Loucy (cell line): ENCODE measurements at regions not wholly inside any gene's neighbourhood (a gene's known extent, or its start where the extent isn't known, plus 50 kb on each side); places are given as distances from the start of the nearest gene placed in this dataset.

Source experiments
- H2AFZ ChIP-seq: fragments of 200-600 bp; sonication (generic); 2 replicates; pipeline ENCODE4 v1.6.0; 2016; ENCODE audit warnings: antibody characterized with exemption, mild to moderate bottlenecking, low read length, moderate library complexity
- H3F3A ChIP-seq: fragments of 200-600 bp; 2 replicates; pipeline ENCODE4 v1.6.0; 2016; ENCODE audit warnings: antibody characterized with exemption, low read depth, mild to moderate bottlenecking
- H3K27me3 ChIP-seq: fragments of 200-600 bp; sonication (generic); 2 replicates; pipeline ENCODE4 v1.6.1; 2014; ENCODE audit warnings: low read length, mild to moderate bottlenecking; ENCODE audit not compliant: insufficient read depth, poor library complexity, severe bottlenecking
- H3K36me3 ChIP-seq: fragments of 200-600 bp; sonication (generic); 2 replicates; pipeline ENCODE4 v1.6.1; 2016; ENCODE audit warnings: low read length; ENCODE audit not compliant: insufficient read depth
- H3K4me1 ChIP-seq: fragments of 200-600 bp; sonication (generic); 2 replicates; pipeline ENCODE4 v1.5.1; 2014; ENCODE audit warnings: low read length, mild to moderate bottlenecking; ENCODE audit not compliant: insufficient read depth, poor library complexity, severe bottlenecking
- H3K4me2 ChIP-seq: fragments of 200-600 bp; sonication (generic); 2 replicates; pipeline ENCODE4 v1.6.0; 2014; ENCODE audit warnings: antibody characterized with exemption, low read length, low read depth, mild to moderate bottlenecking; ENCODE audit not compliant: poor library complexity, severe bottlenecking
- H3K4me3 ChIP-seq: fragments of 200-600 bp; sonication (generic); 2 replicates; pipeline ENCODE4 v1.5.1; 2014; ENCODE audit warnings: low read length, mild to moderate bottlenecking, mixed read lengths; ENCODE audit not compliant: poor library complexity, severe bottlenecking
- H3K79me2 ChIP-seq: fragments of 200-600 bp; sonication (generic); 2 replicates; pipeline ENCODE4 v1.6.1; 2014; ENCODE audit warnings: low read length; ENCODE audit not compliant: insufficient read depth
- H3K9ac ChIP-seq: fragments of 200-600 bp; sonication (generic); 2 replicates; pipeline ENCODE4 v1.6.0; 2014; ENCODE audit warnings: mild to moderate bottlenecking, low read depth, low read length, moderate library complexity; ENCODE audit not compliant: poor library complexity, severe bottlenecking
- H3K9me2 ChIP-seq: fragments of 200-600 bp; sonication (generic); replicated peaks from 2 replicates; pipeline ENCODE4 v1.6.1; 2016; ENCODE audit warnings: low read depth, low read length, mixed read lengths
- H3K9me3 ChIP-seq: fragments of 200-600 bp; sonication (generic); 2 replicates; pipeline ENCODE4 v1.6.1; 2014; ENCODE audit warnings: mild to moderate bottlenecking, antibody characterized with exemption, low read length, low read depth; ENCODE audit not compliant: insufficient read depth
- H4K20me1 ChIP-seq: fragments of 200-600 bp; sonication (generic); 2 replicates; pipeline ENCODE4 v1.6.0; 2014; ENCODE audit warnings: antibody characterized with exemption, low read length, mild to moderate bottlenecking; ENCODE audit not compliant: insufficient read depth, poor library complexity, severe bottlenecking
- CTCF ChIP-seq: fragments of 200-600 bp; sonication (generic); conservative IDR thresholded peaks from 2 replicates; pipeline ENCODE4 v1.5.1; 2014; ENCODE audit warnings: mild to moderate bottlenecking, antibody characterized with exemption, low read length
- EZH2phosphoT487 ChIP-seq: fragments of 200-600 bp; IDR thresholded peaks from 2 replicates; pipeline ENCODE4 v1.6.1; 2018; ENCODE audit warnings: antibody characterized with exemption, mild to moderate bottlenecking, moderate library complexity, borderline replicate concordance

GRCh38 chr3:182007441-182007840 is 295.7 kb downstream of the SOX2 start:
- no peaks in the 10 kb centered on the region for H3K27me3 ChIP-seq
- TF ChIP-seq EZH2phosphoT487 (no peak), CTCF (no peak)
- no peaks in the 10 kb centered on the region for H3K9me3 ChIP-seq
- no peak overlapping the region for H2AFZ ChIP-seq
- H3K9ac ChIP-seq, result no peak overlapping the region
- H4K20me1 ChIP-seq, result no peaks in the 10 kb centered on the region
- no peaks in the 10 kb centered on the region for H3F3A ChIP-seq
- no peak overlapping the region for H3K4me3 ChIP-seq
- H3K9me2 ChIP-seq, result no peaks in the 10 kb centered on the region
- no peaks in the 10 kb centered on the region for H3K79me2 ChIP-seq
- H3K36me3 ChIP-seq, result no peaks in the 10 kb centered on the region
- H3K4me1 ChIP-seq, result no peaks in the 10 kb centered on the region
- H3K4me2 ChIP-seq, result no peak overlapping the region

GRCh38 chr3:182018361-182018760 is 306.6 kb downstream of the SOX2 start:
- Histone ChIP-seq H3F3A (no peaks in the 10 kb centered on the region), H3K4me2 (no peak overlapping the region), H3K9me3 (no peaks in the 10 kb centered on the region), H3K79me2 (no peaks in the 10 kb centered on the region), H3K4me3 (no peak overlapping the region), H2AFZ (no peak overlapping the region), H3K27me3 (no peaks in the 10 kb centered on the region), H4K20me1 (no peaks in the 10 kb centered on the region), H3K9me2 (no peaks in the 10 kb centered on the region), H3K9ac (no peak overlapping the region), H3K4me1 (no peaks in the 10 kb centered on the region), H3K36me3 (no peaks in the 10 kb centered on the region)
- no peak for TF ChIP-seq CTCF
- no peak for TF ChIP-seq EZH2phosphoT487

DNA sequence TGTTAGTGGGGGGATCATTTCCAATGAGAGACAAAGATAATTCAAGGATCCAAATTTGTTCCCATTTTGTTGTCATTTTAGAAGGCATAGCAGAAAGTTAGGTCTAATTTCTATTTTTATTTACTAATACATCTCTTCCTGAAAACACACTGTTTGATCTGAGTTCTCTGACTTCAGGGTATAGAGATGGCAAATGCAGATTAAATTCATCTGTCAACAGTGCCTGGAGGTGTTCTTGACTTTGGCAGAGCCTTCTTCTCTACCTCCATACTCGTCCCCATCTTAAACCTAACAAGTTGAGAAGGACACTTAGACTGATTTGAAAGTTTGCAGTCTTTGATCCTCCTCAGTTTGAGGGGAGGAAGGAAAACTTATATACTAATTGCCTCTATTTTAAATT is 308.2 kb downstream of the SOX2 start:
- Histone ChIP-seq H3K36me3 (no peaks in the 10 kb centered on the region), H3K79me2 (no peaks in the 10 kb centered on the region), H4K20me1 (no peaks in the 10 kb centered on the region)

More for the DNA sequence above, 308.2 kb downstream of the SOX2 start:
- H3K4me3 ChIP-seq, result no peak overlapping the region
- no peaks in the 10 kb centered on the region for H3F3A ChIP-seq
- no peak overlapping the region for H3K4me2 ChIP-seq
- no peaks in the 10 kb centered on the region for H3K4me1 ChIP-seq
- no peak overlapping the region for H3K9ac ChIP-seq
- no peak overlapping the region for H2AFZ ChIP-seq
- no peaks in the 10 kb centered on the region for H3K9me3 ChIP-seq
- H3K9me2 ChIP-seq, result no peaks in the 10 kb centered on the region
- no peaks in the 10 kb centered on the region for H3K27me3 ChIP-seq
- TF ChIP-seq CTCF (no peak), EZH2phosphoT487 (no peak)
